ENCODE measurements at regions not wholly inside any gene's neighbourhood (a gene's known extent, or its start where the extent isn't known, plus 50 kb on each side); places are given as distances from the start of the nearest gene placed in this dataset.
A peak's percentile ranks its signal among the peaks of the same experiment; 100 is the strongest.

- TF ChIP-seq CTCF (IDR thresholded peaks at IDR 0.05), result no peak
- no peak for DNase-seq (ENCODE audit: low spot score)
- Histone ChIP-seq H3K27ac (no peak overlapping the region), H3K4me3 (no peak overlapping the region)
Observed at GRCh38 chr18:78867131-78867530, 112.5 kb upstream of the SALL3 start.

GRCh38 chr18:78868330-78869316 is 111.0 kb upstream of the SALL3 start:
- TF ChIP-seq CTCF (IDR thresholded peaks at IDR 0.05), result no peak
- H3K27ac ChIP-seq, result no peak overlapping the region
- no peak overlapping the region for H3K4me3 ChIP-seq
- DNase-seq (ENCODE audit: low spot score), result no peak

GRCh38 chr18:78871618-78872017 is 108.0 kb upstream of the SALL3 start:
- TF ChIP-seq CTCF (IDR thresholded peaks at IDR 0.05), result no peak
- no peak for DNase-seq (ENCODE audit: low spot score)

GRCh38 chr18:78873926-78874500 is 105.6 kb upstream of the SALL3 start:
- no peak for DNase-seq (ENCODE audit: low spot score)
- H3K4me3 ChIP-seq, result no peak overlapping the region
- H3K27ac ChIP-seq, result no peak overlapping the region
- TF ChIP-seq CTCF (IDR thresholded peaks at IDR 0.05), result no peak

More at GRCh38 chr18:78871618-78872017, 108.0 kb upstream of the SALL3 start:
- Histone ChIP-seq H3K27ac (no peak overlapping the region), H3K4me3 (no peak overlapping the region)

GRCh38 chr18:78875016-78875777 is 104.4 kb upstream of the SALL3 start:
- H3K27ac ChIP-seq, result no peak overlapping the region
- no peak for TF ChIP-seq CTCF (IDR thresholded peaks at IDR 0.05)
- no peak overlapping the region for H3K4me3 ChIP-seq
- no peak for DNase-seq (ENCODE audit: low spot score)

- DNase-seq (ENCODE audit: low spot score), result peak; percentile 55
- Histone ChIP-seq H3K4me3 (no peak overlapping the region), H3K27ac (no peak overlapping the region)
- TF ChIP-seq CTCF (IDR thresholded peaks at IDR 0.05), result no peak
Observed at GRCh38 chr18:78875778-78876650, 103.6 kb upstream of the SALL3 start.

Measured in coronary artery (tissue), 2 donors.